Activated CD4-positive, alpha-beta T cell treated with anti-CD3 and anti-CD28 coated beads, Interleukin-2, Interleukin-4, amounts not matched to agents 100 ng/mL and 50 ng/mL, durations not matched to agents 16 hours and 8 hours (primary cell): ENCODE measurements at regions not wholly inside any gene's neighbourhood (a gene's known extent, or its start where the extent isn't known, plus 50 kb on each side); places are given as distances from the start of the nearest gene placed in this dataset.

ENCODE experiments used
- DNase-seq: peaks from one replicate; pipeline ENCODE4 v3.0.0-alpha.2; 2020; ENCODE audit warnings: low spot score

DNA sequence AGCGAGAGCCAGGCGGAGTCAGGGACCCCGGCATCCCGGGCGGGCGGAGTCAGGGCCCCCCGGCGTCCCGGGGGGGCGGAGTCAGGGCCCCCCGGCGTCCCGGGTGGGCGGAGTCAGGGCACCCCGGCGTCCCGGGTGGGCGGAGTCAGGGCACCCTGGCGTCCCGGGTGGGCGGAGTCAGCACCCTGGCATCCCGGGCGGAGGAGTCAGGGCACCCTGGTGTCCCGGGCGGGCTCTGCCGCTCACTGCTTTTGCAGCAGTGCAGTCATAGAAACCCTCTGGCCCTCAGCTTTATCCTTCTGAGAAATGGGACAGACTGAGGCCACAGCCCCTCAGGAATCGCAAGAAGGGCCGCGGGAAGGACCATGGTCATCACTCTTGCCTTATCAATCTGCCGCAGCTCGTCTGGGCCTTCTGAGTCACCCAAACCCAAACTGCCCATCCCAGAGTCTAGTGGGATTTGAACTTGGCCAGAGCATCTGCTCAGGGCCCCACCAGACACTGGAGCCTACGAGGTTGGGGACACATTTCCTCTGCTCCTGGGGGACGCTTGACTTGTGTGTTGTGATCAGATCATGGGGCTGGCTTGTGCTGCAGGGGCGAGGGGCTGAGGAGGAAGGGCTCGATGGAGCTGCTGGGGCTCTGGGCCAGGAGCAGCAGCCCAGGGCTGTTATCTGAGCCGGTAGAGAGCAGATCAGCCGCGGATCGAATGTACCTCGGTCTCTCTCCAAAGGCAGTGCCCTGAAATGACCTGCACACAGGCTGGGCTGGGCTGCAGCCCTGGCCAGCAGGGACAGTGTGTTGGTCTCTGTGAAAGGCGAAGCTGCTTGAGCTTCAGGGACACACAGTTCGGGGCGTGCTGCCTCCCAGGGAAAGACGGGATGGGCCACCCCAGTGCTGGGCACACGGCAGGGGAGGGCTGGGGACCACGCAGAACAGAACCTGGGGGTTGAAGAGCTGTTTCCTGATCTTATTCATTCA lies 290.1 kb upstream of the HDAC4 start:
- no peak for DNase-seq

DNA sequence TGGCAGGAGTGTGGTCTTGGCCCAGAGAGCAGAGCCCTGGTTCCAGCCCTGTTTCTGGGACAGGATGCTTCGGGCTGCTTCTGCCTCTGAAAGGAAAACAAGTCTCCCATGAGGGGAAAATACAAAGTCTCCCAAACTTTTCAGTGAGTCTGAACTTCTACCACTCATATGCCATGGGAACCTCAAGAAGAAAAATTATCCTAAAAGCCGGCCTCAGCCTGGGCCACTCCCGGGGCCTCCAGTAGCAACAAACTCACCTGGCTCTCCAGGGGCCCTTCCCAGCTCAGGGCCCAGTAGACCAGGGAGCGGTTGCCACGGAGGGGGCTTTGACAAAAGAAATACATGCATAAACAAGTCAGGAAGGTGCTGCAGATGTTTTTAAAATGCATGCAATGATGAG lies 289.2 kb upstream of the HDAC4 start:
- DNase-seq, result no peak

DNA sequence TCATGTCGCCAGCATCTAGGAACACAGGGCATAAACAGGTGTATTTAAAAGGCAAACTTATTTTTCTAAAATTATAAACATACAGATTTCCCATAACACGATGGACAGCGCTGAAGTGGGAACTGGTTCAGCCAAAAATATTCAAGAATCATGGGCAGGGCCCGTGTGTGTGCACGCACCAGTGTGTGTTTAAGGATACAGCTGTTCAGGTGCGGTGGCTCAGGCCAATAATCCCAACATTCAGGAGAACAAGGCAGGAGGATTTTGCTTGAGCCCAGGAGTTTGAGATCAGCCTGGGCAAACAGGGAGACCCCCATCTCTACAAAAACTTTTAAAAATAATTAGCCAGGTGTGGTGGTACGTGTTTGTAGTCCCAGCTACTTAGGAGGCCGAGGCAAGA lies 288.6 kb upstream of the HDAC4 start:
- DNase-seq, result no peak

DNA sequence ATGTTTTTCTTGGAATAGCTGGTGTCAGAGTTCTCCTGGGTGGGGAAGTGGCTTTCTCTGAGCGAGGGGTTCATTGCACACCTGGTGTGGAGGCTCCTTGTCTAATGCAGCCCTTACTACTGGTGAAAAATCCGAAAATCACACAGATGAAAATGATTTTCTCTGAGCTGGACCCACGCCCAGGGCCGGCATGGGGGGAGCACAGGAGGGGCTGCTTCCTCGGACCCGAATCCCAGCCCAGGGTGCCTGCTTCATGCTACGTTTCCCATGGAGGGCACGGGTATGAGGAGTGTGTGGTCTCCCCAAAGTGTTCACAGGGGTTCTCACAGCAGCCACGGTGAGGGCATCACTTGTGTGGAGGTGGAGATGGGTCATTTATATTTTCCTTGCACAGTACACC lies 288.0 kb upstream of the HDAC4 start:
- DNase-seq, result no peak

DNA sequence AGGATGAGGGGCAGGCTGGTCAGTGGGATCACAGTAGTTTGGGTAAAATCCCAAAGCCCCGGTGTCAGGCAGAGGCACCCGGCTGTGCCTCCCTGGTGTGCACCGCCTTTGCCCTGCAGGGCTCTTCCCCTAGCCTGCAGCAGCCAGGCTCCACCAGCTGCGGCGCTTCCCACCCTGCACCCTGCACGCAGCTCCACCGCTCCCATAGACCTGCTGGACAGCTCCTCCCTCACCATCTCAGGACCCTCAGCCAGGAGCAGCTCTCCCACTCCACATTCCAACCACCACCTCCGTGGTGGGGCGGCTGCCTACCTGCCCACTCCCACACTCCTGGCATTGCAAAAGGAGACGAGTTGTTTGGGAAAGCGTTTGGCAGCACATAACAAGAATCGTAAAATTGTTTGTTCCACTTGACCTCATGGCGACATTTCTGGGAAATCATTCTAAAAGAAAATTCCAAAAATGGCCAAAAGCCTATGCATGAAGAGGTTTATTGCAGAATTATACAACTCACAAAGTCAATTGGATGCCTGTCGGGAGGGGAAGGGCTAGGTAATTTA lies 287.4 kb upstream of the HDAC4 start:
- no peak for DNase-seq

DNA sequence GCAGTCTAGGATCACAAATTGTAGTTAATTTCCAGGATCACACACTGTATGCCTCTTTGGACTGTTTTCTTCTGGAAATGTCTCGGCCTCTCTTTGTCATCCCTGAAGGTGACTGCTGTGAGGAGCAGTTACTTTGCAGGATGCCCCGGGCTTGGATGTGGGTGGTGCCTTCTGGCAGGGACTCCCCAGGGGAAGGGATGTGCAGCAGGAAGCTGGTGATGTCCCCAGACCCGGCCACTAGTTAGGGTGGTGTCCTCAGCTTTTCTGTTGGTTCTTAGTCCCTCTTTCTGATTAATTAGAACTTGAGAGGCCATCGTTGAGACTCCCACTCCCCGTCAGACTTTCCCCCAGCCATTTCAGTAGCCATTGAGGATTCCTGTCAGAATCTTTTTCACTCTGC lies 286.6 kb upstream of the HDAC4 start:
- no peak for DNase-seq

DNA sequence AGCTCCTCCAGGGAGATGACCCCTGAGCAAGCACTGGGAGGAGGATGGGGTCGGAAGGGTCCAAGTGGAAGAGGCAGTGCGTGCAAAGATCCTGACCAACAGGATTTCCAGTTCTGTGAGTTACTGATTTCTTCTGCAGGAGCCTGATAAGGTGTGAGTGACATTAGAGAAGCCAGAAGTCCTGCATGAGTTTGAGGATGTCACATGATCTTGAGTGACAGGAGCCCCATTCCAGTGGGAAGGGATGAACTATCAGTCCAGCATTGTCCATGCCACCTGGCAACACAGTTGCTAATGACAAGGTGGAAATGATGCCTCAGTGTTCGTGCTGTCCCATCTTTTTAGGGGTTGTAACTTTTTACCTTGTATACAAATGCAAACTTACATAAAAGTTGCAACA lies 285.1 kb upstream of the HDAC4 start:
- DNase-seq, result no peak

DNA sequence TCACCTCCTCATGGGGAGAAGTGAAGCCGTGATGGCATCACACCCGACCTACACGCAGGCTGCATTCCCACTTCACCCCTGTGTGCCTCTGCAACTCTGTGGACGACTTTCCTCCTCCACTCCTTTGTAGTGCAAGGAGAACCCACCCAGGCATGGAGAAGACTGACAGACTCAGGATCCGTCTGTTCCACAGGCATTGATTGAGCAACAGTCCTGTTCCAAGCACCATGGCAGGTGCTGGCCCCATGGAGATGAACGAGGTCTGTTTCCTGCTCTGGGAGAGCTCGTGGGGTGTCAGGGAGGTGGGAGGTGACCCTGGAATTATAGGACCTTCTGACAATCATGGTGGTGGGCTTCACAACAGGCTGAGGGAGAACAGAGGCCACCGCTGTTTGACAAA lies 284.7 kb upstream of the HDAC4 start:
- no peak for DNase-seq

DNA sequence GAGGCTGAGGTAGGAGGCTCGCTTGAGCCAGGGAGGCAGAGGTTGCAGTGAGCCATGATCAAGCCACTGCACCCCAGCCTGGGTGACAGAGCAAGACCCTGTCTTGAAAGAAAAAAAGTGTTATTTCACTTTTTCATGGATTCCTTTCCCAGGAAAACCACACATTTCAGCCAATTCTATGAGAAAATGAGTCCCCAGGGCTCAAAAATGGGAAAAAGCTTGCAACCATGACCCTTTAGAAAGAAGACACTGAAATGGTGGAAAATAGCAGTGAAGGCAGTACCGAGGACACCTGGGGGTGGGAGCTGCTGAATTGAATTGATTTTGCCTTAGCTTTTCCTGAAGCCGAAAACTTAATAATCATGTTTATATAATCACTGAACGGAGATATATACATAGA lies 284.2 kb upstream of the HDAC4 start:
- no peak for DNase-seq

DNA sequence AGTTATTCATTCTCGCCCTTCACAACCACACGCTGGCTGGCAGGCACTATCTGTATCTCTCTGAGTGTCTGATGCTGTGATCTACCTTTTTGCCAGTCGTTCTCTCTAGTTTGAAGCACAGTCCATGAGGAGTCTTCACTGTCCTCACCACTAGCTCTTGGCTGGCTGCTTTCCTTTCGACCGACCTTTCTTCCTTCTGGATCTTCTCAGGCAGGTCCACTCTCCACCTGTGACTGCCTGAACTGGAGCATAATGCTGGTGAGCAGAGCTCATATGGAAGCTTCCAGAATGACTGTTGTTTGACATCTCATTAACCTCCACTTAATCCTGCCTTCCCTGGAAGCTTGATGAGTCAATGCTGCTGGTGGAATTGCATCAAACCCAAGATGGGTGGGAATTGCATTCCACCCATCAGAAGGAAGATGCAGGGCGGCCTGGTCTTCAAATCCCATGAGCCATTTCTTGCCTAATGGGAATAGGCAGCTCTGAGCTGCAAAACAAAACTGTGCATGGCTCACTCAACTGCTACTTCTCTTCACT lies 283.5 kb upstream of the HDAC4 start:
- no peak for DNase-seq

DNA sequence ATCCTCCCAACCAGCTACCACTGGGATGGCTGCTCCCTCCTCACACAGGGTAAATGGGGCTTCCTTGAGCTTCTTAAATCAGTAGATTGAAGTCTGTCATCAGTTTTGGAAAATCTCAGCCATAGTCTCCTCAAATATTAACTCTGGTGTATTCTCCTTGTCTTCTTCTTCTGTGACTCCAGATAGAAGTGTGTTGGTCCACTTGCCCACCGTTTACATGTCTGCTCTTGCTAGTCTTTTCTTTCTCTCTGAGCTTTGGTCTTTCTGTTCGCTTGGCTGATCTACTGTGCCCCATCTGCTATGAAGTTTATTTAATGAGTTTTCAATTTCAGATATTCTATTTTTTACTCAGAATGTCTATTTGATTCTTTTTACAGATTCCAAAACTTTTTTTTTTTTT lies 281.7 kb upstream of the HDAC4 start:
- DNase-seq, result no peak

DNA sequence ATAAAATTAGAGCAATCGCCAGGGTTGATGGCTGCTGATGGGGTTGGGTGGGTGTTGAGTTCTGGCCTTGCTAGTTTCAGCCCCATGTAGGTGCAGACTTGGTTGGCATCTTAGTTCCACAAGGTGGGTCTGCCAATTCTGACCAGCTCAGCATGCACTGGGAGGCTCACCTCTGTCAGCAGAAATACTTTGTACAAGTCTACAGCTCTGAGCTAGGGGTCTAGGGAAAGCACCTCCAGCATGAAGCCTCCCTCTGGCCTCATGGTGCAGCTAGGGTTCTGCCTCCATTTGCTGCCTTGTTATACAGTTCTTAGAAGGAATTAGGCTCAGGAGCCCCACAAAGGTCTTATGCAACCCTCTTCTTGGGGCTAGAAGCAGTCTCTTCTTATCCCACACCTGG lies 278.9 kb upstream of the HDAC4 start:
- no peak for DNase-seq

DNA sequence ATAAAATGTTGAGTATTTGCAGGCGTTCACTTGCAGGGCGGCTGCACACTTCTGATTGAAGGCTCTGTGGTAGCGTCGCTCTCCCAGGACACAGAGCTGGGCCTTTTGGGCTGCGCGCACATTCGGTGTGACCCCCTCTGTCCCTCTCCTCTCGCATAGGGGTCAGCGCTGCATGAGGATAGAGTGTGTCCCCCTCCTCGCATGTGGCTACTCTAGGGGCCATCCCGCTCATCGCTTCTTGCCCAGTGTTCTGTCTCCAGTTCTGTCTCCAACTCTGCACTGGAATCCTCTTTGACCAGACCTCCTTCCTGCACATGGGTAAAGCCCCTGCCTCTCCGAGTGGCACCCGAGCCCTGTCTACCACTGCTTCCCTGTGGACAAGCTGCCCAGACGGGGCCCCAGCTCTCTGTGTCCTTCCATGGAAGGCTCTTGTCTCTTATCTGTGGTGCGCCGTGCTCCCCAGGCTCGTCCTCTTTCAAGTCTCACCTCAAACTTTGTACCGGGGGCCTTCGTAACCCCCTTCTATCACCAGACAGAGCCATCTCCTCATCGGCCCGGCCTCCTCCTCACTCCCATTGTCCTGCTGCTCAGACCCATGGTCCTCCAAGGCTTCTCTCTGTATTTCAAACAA lies 278.0 kb upstream of the HDAC4 start:
- no peak for DNase-seq

DNA sequence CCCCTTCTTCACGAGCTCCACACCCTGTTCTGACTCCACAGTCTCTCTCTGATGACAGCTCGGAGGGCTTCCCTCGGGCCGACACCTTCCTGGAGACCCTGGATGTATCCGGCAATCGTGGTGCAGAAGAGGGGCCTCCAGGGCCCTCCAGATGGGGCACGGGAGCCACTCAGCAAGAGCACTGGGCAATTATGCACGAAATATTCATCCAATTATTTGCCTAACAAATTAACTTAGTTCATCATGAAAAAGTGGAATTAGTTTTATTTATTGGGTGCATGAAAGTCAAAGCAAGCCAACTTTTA lies 277.3 kb upstream of the HDAC4 start:
- DNase-seq, result no peak

DNA sequence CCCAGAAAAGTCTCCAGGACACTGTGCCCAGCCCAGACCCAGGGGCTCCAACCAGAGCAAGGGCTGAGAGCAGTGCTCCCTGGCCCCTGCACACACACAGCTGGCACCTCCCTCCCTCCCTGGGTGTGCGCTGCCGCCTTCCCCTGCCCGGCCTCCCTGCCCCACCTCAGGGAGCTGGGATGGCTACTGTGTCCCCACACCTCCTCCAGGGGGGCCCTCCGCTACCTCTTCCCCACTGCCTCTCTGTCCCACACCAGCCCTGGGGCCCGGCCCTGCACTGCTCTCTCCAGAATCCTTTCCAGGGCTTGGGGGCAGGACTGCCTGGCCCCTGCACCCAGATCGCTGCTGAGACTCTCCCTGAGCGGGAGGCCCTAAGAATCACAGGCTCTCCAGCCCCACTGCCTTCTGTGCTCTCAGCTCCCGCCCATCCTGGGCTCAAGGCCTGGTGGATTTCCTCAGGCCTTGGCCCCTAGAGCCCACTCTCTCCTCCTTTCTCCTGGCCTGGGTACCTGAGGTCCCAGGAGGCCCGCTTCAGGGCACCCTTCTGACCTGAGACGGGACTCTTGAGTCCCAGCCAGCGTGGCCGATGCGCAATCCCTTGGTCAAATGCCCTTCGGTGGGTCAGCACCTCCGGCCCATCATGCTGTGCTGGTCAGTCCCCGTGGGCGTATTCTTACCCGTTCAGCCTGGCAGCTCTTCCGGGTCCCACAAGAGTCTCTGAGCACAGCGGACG lies 276.8 kb upstream of the HDAC4 start:
- DNase-seq, result no peak

DNA sequence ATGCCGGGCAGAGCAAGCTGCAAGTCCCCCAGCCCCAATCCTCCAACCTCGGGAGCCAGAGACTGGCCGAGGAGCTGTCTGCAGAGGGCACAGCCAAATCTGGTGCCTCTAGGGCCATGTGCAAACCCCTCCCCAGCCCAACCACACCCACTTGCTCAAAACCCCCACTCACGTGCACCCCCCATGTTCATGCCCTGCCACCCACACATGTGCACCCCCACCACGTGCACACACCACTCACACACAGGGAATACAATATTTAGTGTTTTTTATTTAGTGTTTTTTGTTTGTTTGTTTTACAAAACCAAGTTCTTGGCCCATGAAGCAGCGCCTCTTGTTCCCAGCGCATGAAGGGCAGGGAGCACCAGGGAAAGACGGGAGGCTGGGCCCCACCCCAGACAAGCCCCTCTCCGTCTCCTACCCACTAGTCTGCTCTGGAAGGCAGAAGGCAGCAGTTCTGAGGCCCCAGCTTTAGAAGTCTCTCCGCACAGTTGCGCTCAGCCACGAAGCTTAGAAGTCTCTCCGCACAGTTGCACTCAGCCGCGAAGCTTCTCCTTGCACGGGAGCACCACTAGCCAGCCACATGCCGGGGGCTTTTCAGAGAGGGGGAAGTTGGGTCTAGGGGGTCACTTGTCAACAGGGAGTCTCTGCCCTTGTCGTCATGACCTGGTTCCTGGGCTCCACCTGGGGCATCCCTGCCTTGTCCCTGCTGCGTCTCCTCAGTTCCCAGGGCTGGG lies 276.1 kb upstream of the HDAC4 start:
- DNase-seq, result no peak

DNA sequence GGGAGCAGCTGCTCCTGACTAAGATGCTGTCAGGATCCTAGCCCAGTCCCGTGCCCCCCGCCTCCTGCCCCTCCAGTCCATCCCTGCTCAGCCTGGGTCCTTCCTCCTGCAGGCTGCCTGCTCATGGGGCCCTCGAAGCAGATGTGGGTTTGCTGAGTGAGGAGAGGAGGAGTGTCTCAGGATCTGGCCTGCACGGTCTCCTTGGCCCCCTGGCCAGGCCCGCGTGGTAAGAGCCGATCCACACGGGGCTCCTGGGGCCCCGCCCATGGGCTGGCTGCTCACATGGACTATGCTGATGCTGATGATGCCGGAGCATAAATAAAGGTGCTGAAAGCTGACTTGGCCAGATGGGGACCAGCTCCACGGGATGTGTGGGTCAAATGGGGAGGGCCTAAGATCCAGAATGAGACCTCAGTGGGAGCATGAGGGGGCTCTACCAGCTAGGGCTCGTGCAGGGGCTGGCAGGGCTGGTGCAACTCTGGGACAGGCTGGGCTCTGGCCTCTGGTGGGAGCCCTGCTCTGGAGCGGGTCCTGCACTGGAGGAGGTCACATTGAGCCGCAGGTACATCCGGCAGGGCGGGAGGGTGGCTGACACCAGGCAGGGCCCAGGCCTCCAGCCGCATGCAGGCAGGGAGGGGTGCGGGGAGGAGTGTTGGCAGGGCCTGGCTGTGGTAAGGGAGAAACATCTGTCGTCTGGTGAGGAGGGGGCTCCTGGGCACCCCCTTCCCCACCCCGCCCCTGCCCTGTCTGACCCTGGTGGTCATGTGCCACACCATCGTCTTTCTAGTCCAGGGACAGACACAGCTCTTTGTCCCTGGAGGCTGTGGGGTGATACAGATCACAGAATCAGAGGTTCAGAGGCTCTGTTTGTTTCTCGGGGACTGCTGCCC lies 275.3 kb upstream of the HDAC4 start:
- DNase-seq, result no peak

DNA sequence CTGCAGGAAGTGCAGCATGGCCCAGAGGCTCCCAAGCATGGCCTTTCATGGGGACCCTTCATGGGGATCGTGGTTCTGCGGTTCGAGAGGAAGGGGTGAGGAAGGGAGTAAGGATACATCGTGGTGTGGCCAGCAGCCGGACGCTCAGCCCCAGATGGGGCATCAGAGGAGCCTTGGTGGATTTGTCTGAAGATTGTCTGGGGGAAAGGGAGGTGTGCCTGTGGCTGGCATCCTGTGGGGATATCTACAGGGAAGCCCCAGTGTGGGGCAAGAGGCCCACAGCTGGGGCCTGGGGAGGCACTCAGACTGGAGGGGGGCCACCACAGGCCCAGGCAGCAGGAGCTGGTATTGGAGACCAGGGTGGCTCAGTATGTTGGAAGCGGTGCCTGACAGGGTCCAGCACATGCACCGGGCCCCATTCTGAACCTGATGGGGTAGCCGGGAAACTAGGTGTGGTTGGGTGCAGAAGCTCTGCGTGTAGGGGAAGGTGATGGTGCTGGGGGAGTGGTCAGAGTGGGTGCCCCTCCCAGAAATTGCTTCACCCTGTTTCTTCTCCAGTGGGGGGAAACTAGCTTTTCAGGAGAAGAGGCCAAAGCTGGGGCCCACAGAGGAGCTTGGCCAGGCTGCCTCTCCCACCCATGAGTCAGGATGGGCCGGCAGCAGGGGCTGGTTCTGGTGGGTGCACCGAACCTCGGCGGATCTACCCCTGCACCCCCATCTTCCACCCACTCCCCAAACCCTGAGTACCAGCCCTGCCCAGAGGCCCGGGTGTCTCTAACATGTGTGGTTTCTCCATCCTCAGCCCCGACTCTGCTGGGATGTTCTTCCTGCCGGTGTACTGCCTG lies 274.4 kb upstream of the HDAC4 start:
- DNase-seq, result no peak

DNA sequence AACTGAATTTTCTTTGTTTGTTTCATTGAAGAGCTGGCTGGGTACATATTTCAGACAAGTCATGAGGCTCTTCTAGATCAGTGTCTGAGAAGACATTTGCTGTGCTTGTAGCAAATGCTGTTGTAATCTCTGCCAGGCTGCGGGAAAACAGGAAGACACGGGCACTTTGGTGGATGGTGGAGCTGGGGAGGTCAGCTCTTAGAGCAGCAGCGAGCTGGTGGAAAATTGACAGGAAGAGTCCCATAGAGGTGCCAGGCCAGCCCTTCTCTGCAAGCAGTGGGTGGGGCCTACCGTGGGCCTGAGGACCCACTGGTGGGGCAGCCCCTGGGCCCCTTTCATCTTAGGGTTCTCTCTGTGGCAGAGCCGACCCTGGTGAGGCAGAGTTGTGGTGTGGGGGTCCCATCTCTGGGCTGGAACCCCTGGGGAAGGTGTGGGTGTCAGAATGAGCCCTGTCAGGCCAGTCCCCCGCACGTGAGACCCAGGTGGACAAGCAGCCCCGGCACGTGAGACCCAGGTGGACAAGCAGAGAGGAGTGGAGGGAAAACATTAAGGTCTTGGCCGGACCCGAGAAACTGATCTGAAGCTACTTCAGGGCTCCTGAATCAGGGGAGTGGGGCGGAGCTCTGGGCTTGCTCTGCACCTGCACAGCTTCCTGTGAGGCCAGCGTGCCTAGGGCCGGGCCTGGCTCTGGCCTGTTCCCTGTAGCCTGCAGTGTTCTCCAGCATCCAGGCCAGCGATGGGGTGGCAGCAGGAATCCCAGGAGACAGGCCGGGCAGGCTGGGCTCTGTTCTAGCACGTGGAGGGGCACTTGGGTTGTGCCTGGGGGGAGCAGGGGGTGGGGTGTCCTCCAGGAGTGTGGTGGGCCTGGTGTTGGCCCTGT lies 273.5 kb upstream of the HDAC4 start:
- no peak for DNase-seq
